Erythroblast (primary cell): ENCODE measurements at regions not wholly inside any gene's neighbourhood (a gene's known extent, or its start where the extent isn't known, plus 50 kb on each side); places are given as distances from the start of the nearest gene placed in this dataset.

Experiments used
- GATA1 ChIP-seq: IDR thresholded peaks from 2 replicates; pipeline ENCODE4 v1.6.1; 2011; ENCODE audit warnings: low read depth, mild to moderate bottlenecking, control low read depth, low read length, moderate library complexity
- POLR2A ChIP-seq: IDR thresholded peaks from 2 replicates; pipeline ENCODE4 v1.6.1; 2011; ENCODE audit warnings: mild to moderate bottlenecking, low read length

DNA sequence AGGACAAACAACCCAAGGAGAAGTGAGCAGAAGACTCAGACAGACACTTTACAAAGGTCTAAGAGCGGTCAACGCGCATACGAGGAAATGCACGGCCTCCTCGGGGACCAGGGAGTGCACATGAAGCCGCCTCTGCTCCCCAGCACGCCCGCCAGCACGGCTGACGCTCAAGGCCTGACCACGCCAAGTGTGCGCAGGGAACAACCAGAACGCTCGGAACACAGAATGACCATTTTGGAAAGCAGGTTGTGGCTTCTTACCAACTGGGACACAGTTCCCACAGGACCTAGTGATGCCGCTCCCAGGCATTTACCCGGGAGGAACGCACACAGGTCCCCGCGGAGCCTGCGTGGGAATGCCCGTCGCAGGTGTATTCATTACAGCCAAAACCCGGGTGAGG is 191.5 kb upstream of the PPP1R26 start:
- TF ChIP-seq POLR2A = no peak
- no peak for TF ChIP-seq GATA1
